ENCODE measurements at regions not wholly inside any gene's neighbourhood (a gene's known extent, or its start where the extent isn't known, plus 50 kb on each side); places are given as distances from the start of the nearest gene placed in this dataset.

DNA sequence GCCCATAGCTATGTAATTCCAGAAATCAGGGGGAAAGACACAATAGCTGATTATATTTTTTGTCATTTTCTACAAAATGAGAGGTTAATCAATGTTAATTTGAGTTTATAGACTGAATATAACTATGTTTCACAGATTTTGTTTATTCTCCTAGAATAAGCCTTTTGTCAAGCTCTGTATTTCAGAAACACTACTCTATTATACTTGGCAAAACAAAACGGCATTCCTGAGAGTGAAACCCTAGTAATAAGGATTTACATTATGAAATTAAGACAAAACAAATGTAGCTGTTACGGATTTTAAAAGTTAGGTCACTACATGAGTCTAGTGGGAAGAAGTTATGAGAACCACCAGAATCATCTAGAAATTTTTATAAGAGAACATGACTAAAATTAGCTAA is 334.2 kb downstream of the KLF12 start:
- DNase-seq (ENCODE audit: extremely low read depth in 1 of 11, low read depth in 9 of 11, low spot score in 4 of 11) = no peak

DNA sequence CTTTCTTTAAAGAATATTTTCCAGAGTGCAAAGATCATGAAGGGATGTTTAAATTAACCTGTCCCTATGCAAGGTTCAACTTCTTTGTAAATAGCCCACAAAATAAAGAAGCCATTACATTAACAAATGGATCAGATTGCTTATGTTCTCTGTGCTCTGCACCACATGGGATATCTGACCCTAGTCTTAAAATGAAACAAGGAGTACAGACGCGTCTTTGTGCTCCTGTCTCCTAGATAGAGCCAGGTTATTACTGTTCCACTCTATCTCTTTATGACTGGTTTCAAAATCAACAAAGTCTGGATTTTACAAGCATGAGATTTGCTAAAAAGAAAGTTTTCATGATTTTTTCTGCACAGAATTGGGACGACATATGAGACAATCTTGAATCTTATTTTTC is 339.4 kb downstream of the KLF12 start:
- no peak for DNase-seq (ENCODE audit: extremely low read depth in 1 of 11, low read depth in 9 of 11, low spot score in 4 of 11)

DNA sequence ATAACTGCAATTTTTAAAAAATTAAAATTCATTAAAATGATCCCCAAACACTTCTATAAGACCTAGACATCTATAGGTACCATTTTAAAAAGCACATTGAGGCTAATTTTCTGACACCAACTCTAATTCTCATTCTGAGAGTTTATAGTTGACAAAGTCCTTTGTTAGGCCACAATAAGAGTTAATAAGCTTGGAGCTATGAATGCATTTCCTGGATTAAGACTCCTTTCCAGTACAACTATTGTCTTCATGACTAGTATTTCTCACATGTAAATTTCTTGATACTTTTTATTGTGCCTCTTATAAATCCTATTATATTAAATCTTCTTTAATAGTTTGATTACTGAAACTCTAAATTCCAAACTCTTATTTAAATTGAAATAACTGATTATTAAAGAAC is 340.8 kb downstream of the KLF12 start:
- no peak for DNase-seq (ENCODE audit: extremely low read depth in 1 of 11, low read depth in 9 of 11, low spot score in 4 of 11)

DNA sequence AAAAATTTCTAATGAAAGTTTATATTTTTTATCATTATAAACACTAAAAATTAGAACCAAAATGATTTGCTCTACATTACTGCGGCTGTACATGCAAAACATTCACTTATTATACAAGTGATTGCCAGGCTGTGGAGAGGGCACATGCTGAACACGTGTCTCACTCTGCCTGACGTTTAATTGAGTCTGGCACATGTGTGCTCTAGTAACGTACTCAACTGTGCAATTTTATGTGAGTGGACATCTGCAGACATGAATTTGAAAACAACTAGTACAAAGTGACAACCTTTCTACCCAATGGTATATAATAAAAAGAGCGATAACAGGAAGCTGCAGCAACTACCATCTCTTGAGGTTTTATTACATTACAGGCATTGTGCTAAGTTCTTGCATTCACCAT is 341.4 kb downstream of the KLF12 start:
- DNase-seq (ENCODE audit: extremely low read depth in 1 of 11, low read depth in 9 of 11, low spot score in 4 of 11) = no peak

DNA sequence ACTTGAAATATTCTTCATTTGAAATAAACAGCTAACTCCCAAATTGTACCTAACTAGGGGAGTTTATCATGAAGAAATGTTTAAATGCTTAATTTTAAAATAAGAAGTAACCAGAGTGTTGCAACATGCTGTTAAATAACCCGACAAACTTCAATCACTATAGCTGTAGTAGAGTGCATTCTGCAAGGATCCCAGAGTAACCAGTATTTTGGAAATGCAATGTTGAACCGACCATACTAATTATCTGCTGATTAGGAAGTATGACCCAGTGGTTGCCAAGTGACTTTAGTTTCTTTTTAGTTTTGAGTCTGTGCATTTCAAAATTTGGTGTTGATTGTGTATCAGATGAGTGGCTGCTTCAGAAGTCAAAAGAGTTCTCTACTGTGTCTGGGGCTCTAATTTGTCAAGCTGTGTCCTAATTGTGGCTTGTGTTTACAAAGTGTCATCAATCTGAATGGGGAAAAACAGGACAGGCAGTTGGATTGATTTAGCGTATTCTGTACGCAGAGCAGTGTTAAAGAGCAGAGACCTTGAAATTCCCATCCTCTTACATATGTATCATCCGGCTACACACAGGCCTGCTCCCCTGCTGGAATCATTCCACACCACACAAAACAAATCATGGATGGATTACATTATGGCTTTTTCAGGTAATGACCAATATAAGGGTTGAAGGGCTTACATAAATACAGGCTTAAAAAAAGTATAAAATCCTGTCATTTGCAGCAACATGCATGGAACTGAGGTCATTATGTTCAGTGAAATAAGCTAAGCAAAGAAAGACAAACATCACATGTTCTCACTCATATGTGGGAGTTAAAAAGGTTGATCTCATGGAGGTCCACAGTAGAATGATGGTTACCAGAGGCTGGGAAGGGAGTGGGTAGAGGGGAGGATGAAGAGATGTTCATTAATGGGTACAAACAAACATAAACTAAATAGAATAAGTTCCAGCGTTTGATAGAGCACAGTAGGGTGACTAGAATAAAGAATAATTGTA is 351.5 kb downstream of the KLF12 start:
- DNase-seq (ENCODE audit: extremely low read depth in 1 of 11, low read depth in 9 of 11, low spot score in 4 of 11) = peak in 1 of 11 donors; percentile 12

DNA sequence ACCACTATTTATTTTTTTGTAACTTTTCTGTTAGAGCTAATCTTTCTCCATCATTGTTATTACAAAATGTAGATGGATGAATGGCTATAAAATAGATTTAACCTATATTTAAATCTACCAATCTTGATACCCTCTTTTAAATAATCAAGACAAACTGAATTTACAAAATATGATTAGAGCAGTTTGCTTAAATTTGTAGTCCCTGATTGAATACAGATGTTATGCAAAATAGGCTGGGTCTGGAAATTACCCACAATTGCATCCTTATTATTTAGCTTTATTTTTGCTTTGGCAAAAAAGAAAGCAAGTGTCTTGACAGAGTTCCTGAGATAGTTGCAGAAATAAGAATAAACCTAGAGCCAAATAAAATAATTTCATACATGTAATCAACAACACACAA is 352.8 kb downstream of the KLF12 start:
- DNase-seq (ENCODE audit: extremely low read depth in 1 of 11, low read depth in 9 of 11, low spot score in 4 of 11) = no peak

DNA sequence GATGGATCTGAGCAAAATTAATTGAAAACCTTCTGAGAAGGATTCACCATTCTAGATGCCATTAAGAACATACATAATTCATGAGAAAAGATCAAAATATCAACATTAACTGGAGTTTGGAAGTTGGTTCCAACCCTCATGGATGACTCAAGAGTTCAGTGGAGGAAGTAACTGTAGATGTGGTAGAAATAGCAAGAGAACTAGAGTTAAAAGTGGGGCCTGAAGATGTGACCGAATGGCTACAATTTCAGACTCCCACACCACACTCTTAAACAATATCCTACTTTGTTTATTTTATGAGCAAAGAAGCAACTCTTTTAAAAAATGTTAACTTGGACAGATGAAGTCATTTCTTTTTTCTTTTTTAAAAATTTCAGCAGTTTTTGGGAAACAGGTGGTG is 354.3 kb downstream of the KLF12 start:
- no peak for DNase-seq (ENCODE audit: extremely low read depth in 1 of 11, low read depth in 9 of 11, low spot score in 4 of 11)

DNA sequence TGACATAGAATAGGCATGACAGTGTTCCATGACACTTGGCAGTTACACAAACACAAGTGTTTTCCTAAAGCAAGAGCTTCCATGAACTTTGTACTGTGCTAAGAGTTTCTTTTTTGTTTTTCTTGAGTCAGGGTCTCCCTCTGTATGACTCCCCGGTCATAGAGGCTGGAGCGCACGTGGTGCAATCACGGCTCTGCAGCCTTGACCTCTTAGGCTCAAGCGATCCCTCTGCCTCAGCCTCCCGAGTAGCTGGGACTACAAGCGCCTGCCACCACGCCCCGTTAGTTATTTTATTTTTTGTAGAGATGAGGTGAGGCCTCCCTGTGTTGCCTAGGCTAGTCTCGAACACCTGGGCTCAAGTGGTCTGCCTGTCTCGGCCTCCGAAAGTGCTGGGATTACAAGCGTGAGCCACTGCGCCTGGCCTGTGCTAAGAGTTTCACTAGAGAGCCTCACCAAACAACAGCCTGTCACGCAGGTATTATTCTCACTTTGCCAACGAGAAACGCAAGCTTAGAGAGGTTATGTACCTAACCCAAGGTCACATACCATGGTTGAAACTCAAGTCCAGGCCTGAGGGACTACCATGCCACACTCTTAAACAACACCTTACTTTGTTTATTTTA is 355.9 kb downstream of the KLF12 start:
- DNase-seq (ENCODE audit: extremely low read depth in 1 of 11, low read depth in 9 of 11, low spot score in 4 of 11) = no peak

DNA sequence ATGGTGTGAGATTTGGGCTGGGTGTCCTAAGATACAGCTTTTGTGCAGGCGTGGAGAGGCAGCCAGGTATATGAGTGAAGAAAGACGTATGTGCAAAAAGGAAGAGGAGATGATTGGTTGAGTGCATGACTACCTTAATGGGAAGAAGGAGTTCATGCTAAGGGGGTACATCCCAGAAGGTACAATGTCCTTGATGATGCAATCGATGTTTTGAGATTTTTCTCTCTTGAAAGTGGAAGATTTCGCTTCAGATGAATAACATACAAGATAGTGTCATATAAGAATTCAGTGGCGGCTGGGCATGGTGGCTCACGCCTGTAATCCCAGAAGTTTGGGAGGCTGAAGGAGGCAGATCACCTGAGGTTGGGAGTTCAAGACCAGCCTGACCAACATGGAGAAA is 357.1 kb downstream of the KLF12 start:
- no peak for DNase-seq (ENCODE audit: extremely low read depth in 1 of 11, low read depth in 9 of 11, low spot score in 4 of 11)

DNA sequence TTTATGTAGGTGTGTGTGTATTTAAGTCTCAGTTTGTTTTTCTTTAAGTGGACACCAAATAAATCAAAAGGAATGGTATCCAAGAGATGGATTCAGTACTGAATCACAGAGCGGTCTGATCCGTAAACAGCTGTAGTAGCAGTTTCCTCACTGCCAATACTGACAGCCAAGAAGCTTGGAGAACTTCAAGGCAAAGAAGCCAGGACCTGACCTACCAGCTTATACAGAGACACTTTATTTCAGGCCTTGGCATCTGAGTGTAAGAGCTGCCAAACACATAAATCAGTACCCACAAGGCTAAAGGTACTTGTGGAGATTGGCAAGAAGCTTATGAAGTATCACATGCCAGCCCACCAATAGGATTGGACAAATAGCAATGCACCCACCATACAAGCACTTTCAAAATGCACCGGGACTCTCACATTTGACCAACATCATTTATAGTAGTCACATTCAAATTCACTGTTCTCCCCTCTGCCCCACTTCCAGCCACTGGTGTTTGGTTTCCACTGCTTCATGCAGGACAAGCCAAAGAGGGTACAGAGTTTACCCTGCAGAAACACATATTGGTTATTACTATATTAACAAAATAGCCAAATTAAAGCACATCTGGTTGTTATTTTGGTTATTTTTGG is 357.9 kb downstream of the KLF12 start:
- no peak for DNase-seq (ENCODE audit: extremely low read depth in 1 of 11, low read depth in 9 of 11, low spot score in 4 of 11)

DNA sequence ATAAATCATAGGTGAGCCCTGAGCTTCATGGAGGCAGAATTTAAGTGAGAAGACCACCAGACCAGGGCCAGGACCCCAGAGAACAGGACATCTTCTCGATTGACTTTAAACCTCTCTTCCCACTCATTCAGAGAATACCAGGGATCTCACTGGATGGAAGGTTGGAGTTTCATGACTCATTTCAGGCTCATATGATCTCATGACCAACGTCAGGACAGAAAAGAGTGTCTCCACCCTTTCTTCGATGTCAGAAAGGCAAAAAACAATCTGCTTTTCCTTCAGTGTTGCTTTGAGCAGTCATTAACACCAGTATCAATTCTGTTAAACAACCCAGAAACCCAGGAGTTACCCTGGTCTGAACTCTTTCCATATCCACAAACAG is 361.0 kb downstream of the KLF12 start:
- DNase-seq (ENCODE audit: extremely low read depth in 1 of 11, low read depth in 9 of 11, low spot score in 4 of 11) = no peak

DNA sequence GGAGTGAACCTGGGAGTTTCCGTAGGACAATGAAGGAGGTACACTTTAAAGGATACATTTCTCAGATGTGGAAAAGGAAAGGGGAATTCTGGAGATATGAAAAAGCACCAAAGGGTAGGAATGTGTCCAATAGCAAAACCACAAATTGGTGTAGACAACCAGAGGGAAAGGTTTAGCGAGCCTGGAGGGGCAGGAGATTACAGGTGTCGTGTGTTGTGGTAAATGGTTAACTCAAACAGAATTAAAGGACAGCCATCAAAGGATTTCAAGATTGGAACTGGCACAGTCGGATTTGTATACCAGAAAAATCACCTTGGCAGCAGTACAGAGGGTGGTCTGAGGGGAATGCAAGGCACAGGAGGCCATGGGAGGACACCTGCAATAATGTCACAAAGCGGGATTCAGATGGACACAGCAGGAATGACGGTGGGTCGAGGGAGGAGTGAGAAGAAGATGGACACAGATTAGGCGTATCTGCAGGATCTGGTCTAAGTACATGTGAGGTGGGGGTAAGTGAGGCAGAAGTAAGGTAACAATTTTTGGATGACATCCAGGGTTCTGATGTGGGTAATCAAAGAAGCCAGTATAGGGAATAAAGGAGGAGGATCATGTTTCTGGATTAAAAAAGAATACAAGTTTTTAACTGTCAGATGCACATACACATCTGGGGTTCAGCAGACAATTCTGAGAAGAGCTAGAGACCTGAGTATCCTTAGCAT is 361.6 kb downstream of the KLF12 start:
- no peak for DNase-seq (ENCODE audit: extremely low read depth in 1 of 11, low read depth in 9 of 11, low spot score in 4 of 11)

DNA sequence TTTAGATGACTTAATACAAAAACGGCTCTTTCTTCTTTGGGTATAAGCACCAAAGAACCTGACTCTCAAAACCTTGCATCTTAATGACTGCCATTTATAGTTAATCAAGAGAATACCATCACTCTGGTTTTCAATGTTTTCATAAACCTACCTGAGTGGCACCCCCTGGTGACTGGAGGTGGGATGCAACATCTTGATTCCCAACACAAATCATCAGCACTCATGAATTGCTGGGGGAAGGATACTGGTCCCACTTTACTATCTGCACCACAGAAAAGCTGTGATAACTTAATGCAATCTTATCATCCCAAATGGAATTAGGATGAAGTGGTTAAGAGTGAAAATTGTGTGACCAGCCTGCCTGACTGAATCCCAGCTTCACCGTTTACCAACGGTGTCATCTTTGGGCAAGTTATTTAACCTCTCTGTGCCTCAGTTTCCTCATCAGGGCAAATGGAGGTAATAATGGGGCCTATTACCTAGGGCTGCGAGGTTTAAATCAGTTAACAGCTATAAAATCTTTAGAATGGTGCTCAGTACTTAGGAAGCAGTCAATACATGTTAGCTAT is 366.4 kb downstream of the KLF12 start:
- no peak for DNase-seq (ENCODE audit: extremely low read depth in 1 of 11, low read depth in 9 of 11, low spot score in 4 of 11)

DNA sequence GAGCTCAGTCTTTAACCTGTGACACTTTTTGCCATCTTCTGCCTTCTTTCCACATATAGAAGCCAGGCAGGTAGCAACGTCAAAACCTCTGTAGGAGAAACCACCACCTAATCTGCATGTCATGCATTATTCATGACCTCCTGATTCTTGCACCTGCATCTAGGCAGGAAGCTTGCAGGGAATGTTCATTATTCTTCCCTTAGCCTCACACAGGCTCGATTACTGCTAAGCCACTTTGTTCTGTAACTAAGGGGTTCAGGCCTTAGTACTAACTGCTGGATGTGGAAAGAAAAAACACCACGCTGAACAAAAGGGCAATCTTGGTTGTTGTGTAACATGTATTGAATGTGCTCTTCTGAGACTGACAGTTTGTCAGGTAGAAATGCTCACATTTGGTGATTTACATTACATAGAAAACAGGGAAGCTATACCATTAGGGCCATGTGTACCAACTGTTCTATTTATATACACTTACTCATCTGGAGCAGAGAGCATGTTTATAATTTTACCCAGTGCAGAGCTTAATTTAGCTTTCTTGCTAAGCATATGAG is 366.9 kb downstream of the KLF12 start:
- peak in 6 of 11 donors; percentile 12 to 47 (median 36) for DNase-seq (ENCODE audit: extremely low read depth in 1 of 11, low read depth in 9 of 11, low spot score in 4 of 11)

DNA sequence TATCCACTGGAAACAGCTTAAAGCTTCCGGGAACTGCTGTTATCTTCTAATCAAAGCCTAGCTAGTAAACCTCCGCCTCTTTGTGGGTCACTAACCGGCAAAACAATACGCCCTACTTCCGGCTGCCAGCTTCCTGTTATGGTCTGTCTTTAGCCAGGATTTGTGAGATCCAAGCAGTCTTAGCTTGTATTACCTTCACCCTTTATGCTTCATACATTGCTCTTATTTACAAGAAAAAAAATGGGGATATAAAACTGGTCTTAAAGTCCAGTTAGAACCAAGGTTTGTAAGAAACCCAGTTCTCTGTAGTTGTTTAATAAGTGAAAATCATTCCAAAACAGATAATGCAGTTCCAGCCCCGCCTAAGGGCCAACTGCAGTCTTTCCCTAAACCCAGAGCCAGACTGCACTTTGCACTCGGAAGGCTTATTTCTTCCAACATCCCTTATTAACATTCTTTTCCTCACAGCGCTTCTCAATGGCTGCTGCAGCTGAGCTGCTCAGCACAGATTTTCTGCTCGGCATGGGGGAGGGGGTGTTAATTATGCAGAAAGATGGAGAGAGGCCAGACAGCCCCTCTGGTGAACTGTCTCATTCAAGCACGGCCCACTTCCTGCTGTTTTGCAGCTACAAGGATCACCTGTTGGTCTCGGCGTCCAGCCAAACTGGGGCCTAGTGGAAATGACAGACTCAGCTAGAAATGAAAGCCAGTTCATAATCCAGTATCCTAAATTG is 368.4 kb downstream of the KLF12 start:
- DNase-seq (ENCODE audit: extremely low read depth in 1 of 11, low read depth in 9 of 11, low spot score in 4 of 11) = peak; percentile 75 to 96 (median 90)

DNA sequence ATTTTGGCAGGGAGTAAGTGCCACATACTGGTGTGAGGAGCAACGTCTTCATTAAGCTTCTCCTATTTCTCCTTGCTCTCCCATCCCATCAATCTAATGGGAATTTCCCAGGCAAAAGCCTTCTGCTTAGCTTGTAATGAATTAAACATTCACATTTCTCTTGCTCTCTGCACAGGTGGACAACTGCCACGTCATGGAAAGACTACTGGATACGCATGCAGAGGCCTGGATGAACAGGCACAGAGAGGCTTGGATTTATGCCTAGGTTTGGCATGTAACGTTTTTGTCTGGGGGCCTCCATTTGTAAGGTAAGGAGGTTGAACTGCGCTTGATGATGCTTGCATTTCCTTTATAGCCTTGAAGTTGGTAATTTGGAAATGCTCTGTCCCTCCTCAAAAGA is 374.8 kb downstream of the KLF12 start:
- no peak for DNase-seq (ENCODE audit: extremely low read depth in 1 of 11, low read depth in 9 of 11, low spot score in 4 of 11)

DNA sequence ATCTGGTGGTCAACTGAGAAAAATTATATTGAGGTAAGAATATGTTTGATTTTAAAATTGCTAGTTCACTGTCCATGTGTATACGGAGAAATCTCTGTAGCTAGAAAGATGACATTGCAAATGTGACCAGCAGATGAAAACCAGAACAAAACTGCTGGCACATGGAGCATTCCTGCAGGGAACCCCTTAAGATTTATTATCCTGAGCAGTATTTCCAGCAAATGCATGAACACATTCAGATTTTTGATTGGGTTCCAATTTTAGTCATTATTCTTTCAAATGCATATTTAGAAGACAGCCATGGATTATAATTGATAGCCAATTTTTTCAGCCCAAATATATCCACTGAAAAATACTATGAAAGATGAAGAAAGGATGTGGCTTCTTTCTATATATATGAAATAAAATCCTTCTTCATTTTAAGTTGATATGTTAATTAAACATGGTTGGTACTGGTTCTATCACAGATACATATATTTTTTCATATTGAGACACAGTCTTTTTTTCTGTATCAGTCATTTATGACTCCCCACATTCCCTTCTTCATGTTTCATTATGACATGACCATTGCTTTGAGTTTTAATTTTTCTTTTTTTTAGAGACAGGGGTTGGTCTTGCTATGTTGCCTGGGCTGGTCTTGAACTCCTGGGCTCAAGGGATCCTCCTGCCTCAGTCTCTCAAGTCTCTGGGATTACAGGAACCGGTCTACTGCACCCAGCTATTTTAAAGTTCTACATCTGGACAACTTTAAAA is 376.5 kb downstream of the KLF12 start:
- no peak for DNase-seq (ENCODE audit: extremely low read depth in 1 of 11, low read depth in 9 of 11, low spot score in 4 of 11)

All from renal cortex interstitium (tissue), 11 donors.